ENCODE measurements at regions not wholly inside any gene's neighbourhood (a gene's known extent, or its start where the extent isn't known, plus 50 kb on each side); places are given as distances from the start of the nearest gene placed in this dataset.

DNA sequence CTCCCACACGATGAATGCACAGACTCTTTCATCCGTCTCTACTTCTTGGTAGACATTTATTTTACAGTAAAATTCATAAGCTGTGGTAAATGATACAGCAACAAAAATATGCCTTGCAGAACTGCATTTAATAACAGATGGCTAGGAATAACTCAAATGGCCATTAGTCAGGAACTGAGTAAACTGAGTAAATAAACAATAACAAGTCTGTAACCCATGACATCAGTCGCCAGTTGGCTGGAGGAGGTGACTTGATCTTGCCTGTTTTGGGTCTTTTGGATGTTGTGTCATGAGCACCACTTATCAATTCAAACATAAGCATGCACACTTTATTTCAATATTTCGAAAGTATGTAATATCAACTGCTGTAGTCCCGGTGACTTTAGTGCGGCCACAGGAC is 632.6 kb upstream of the ARGLU1 start:
- DNase-seq (ENCODE audit: low spot score): no peak
- TF ChIP-seq, protein P1, sequence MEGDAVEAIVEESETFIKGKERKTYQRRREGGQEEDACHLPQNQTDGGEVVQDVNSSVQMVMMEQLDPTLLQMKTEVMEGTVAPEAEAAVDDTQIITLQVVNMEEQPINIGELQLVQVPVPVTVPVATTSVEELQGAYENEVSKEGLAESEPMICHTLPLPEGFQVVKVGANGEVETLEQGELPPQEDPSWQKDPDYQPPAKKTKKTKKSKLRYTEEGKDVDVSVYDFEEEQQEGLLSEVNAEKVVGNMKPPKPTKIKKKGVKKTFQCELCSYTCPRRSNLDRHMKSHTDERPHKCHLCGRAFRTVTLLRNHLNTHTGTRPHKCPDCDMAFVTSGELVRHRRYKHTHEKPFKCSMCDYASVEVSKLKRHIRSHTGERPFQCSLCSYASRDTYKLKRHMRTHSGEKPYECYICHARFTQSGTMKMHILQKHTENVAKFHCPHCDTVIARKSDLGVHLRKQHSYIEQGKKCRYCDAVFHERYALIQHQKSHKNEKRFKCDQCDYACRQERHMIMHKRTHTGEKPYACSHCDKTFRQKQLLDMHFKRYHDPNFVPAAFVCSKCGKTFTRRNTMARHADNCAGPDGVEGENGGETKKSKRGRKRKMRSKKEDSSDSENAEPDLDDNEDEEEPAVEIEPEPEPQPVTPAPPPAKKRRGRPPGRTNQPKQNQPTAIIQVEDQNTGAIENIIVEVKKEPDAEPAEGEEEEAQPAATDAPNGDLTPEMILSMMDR (conservative IDR thresholded peaks at IDR 0.05; ENCODE audit: low read depth, low read length): no peak
- TF ChIP-seq EZH2 (IDR thresholded peaks at IDR 0.05; ENCODE audit: borderline replicate concordance, low read depth, low read length, poor library complexity, severe bottlenecking): no peak

DNA sequence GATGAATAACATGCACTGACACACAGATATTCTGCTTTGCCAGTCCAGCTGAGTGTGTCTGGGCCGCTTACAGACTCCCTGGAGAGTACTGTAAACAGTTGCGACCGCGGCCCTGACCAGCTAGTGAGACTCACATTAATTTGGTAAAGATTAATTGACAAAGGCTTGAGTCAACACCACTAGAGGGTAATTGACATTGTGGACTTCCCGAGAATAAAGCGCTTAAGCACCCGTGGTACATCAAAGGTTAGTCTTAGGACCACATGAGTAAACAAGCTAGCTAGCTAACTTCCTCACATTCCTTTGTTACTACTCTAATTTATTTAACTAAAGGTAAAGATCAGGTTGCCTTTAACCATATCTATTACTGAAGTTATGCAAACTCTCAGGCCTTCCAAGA is 624.4 kb upstream of the ARGLU1 start:
- intact Hi-C loops (cut with micrococcal nuclease; ENCODE audit: unreplicated experiment): no loop called here
- CTCF ChIA-PET: no interaction called here
- Histone ChIP-seq H3K9me3 (ENCODE audit: low read depth, low read length, poor library complexity, severe bottlenecking) (peaks cover 3% of the 10 kb centered on the region), H3K36me3 (ENCODE audit: insufficient read depth, low read length, poor library complexity, severe bottlenecking) (no peaks in the 10 kb centered on the region), H3K27ac (ENCODE audit: low read depth, low read length, poor library complexity, severe bottlenecking) (no peak overlapping the region), H3K27me3 (replicated peaks; ENCODE audit: insufficient read depth, low read depth, low read length, poor library complexity) (no peaks in the 10 kb centered on the region), H3K4me3 (ENCODE audit: low read depth, low read length, poor library complexity, severe bottlenecking) (no peak overlapping the region), H3K4me1 (ENCODE audit: insufficient read depth, low read length, poor library complexity, severe bottlenecking) (peaks cover 3% of the 10 kb centered on the region)
- DNase-seq (ENCODE audit: low spot score): no peak
- TF ChIP-seq EZH2 (IDR thresholded peaks at IDR 0.05; ENCODE audit: borderline replicate concordance, low read depth, low read length, poor library complexity, severe bottlenecking): no peak
- TF ChIP-seq, protein P1 (conservative IDR thresholded peaks at IDR 0.05; ENCODE audit: low read depth, low read length): no peak
- BruUV-seq (replicated peaks): no TSS peak
- POLR2A ChIA-PET (ENCODE audit: low non-redundant PET): no interaction called here

More for the DNA sequence above, 632.6 kb upstream of the ARGLU1 start:
- ChIA-PET POLR2A (ENCODE audit: low non-redundant PET) (no interaction called here), CTCF (no interaction called here)
- no peak overlapping the region for H3K4me3 ChIP-seq (ENCODE audit: low read depth, low read length, poor library complexity, severe bottlenecking)
- H3K27ac ChIP-seq (ENCODE audit: low read depth, low read length, poor library complexity, severe bottlenecking): no peak overlapping the region
- H3K4me1 ChIP-seq (ENCODE audit: insufficient read depth, low read length, poor library complexity, severe bottlenecking): peaks cover 26% of the 10 kb centered on the region
- BruUV-seq (replicated peaks): no TSS peak
- peaks cover 3% of the 10 kb centered on the region for H3K9me3 ChIP-seq (ENCODE audit: low read depth, low read length, poor library complexity, severe bottlenecking)
- H3K27me3 ChIP-seq (replicated peaks; ENCODE audit: insufficient read depth, low read depth, low read length, poor library complexity): no peaks in the 10 kb centered on the region
- intact Hi-C loops (cut with micrococcal nuclease; ENCODE audit: unreplicated experiment): no loop called here
- no peaks in the 10 kb centered on the region for H3K36me3 ChIP-seq (ENCODE audit: insufficient read depth, low read length, poor library complexity, severe bottlenecking)

DNA sequence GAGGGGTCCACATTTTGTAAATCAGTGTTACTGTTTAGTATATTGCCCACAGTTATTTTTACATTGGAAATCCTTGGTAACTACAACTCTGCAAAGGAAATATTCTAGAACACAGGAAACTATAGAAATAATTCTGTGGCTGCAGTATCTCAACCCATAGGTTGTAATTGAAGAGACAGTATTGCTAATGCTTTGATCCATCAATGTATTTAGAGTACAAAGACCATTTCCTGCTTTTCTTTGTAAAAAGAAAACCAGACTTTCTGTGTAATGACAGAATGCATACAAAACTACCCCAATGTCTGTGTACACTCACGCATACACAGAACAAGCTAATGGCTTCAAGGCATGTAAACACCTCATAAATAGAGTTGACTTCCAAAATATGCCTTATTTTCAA is 622.1 kb upstream of the ARGLU1 start:
- no peaks in the 10 kb centered on the region for H3K4me1 ChIP-seq (ENCODE audit: insufficient read depth, low read length, poor library complexity, severe bottlenecking)
- ChIA-PET POLR2A (ENCODE audit: low non-redundant PET) (no interaction called here), CTCF (no interaction called here)
- BruUV-seq (replicated peaks): no TSS peak
- H3K27me3 ChIP-seq (replicated peaks; ENCODE audit: insufficient read depth, low read depth, low read length, poor library complexity): no peaks in the 10 kb centered on the region
- no peak overlapping the region for H3K27ac ChIP-seq (ENCODE audit: low read depth, low read length, poor library complexity, severe bottlenecking)
- no peak for TF ChIP-seq EZH2 (IDR thresholded peaks at IDR 0.05; ENCODE audit: borderline replicate concordance, low read depth, low read length, poor library complexity, severe bottlenecking)
- H3K4me3 ChIP-seq (ENCODE audit: low read depth, low read length, poor library complexity, severe bottlenecking): no peak overlapping the region
- no peak for DNase-seq (ENCODE audit: low spot score)
- H3K9me3 ChIP-seq (ENCODE audit: low read depth, low read length, poor library complexity, severe bottlenecking): no peaks in the 10 kb centered on the region
- intact Hi-C loops (cut with micrococcal nuclease; ENCODE audit: unreplicated experiment): no loop called here
- no peaks in the 10 kb centered on the region for H3K36me3 ChIP-seq (ENCODE audit: insufficient read depth, low read length, poor library complexity, severe bottlenecking)

DNA sequence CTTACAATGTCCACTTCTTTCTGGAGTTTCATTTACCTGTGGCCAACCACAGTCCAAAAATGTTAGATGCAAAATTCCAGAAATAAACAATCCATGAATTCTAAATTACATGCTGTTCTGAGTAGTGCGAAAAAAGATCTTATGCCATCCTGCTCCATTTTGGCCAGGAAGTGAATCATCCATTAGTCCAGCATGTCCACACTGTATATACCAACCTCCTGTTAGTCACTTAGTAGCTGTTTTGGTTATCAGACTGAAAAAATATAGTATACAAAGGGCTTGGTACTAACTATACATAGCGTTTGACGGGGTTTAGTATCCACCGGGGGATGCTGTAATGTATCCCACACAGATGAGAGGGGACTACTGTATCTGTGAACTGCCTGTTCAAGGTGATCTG is 618.0 kb upstream of the ARGLU1 start:
- no peak overlapping the region for H3K27ac ChIP-seq (ENCODE audit: low read depth, low read length, poor library complexity, severe bottlenecking)

More for the DNA sequence above, 618.0 kb upstream of the ARGLU1 start:
- TF ChIP-seq, protein P1 (conservative IDR thresholded peaks at IDR 0.05; ENCODE audit: low read depth, low read length): no peak
- TF ChIP-seq EZH2 (IDR thresholded peaks at IDR 0.05; ENCODE audit: borderline replicate concordance, low read depth, low read length, poor library complexity, severe bottlenecking): no peak
- no peak for DNase-seq (ENCODE audit: low spot score)
- Histone ChIP-seq H3K4me3 (ENCODE audit: low read depth, low read length, poor library complexity, severe bottlenecking) (no peak overlapping the region), H3K4me1 (ENCODE audit: insufficient read depth, low read length, poor library complexity, severe bottlenecking) (no peaks in the 10 kb centered on the region), H3K9me3 (ENCODE audit: low read depth, low read length, poor library complexity, severe bottlenecking) (no peaks in the 10 kb centered on the region), H3K27me3 (replicated peaks; ENCODE audit: insufficient read depth, low read depth, low read length, poor library complexity) (no peaks in the 10 kb centered on the region), H3K36me3 (ENCODE audit: insufficient read depth, low read length, poor library complexity, severe bottlenecking) (no peaks in the 10 kb centered on the region)
- ChIA-PET CTCF (no interaction called here), POLR2A (ENCODE audit: low non-redundant PET) (interaction anchor here (0.6 kb wide), 1 partner anchor 230 kb away, joined by 3 read pairs; no protein-coding TSS in a partner anchor)
- no TSS peak for BruUV-seq (replicated peaks)
- intact Hi-C loops (cut with micrococcal nuclease; ENCODE audit: unreplicated experiment): no loop called here

Data from A673 (cell line).